CD4-positive, CD25-positive, alpha-beta regulatory T cell (primary cell): ENCODE measurements at regions not wholly inside any gene's neighbourhood (a gene's known extent, or its start where the extent isn't known, plus 50 kb on each side); places are given as distances from the start of the nearest gene placed in this dataset.

Experiments used
- ATAC-seq, 2 donors: fragments of 150-1000 bp; cut with Tn5 transposase; one replicate each; pipeline ENCODE4 v1.10.0; 2021; ENCODE audit warnings: low read depth in 2 of 2, moderate number of reproducible peaks in 2 of 2, moderate library complexity in 1 of 2
- DNase-seq, 3 donors: peaks; one replicate each; pipeline versions ENCODE4 v3.0.0 to v3.0.0-alpha.2; 2012 to 2022; ENCODE audit warnings: mixed read lengths in 1 of 3
- H3K27ac ChIP-seq: one replicate; pipeline ENCODE4 v1.7.0; 2013; ENCODE audit warnings: mild to moderate bottlenecking, low read length; ENCODE audit not compliant: insufficient read depth, poor library complexity, severe bottlenecking
- H3K27me3 ChIP-seq: one replicate; pipeline ENCODE4 v1.7.0; 2013; ENCODE audit warnings: low read length; ENCODE audit not compliant: control insufficient read depth, insufficient read depth
- H3K36me3 ChIP-seq: one replicate; pipeline ENCODE4 v1.7.0; 2013; ENCODE audit warnings: mild to moderate bottlenecking, low read length, moderate library complexity; ENCODE audit not compliant: control insufficient read depth, insufficient read depth
- H3K4me1 ChIP-seq: 2 replicates; pipeline ENCODE4 v1.7.0; 2013; ENCODE audit warnings: mild to moderate bottlenecking, low read length; ENCODE audit not compliant: insufficient read depth, control insufficient read depth, poor library complexity, severe bottlenecking
- H3K4me3 ChIP-seq: one replicate; pipeline ENCODE4 v1.7.0; 2013; ENCODE audit warnings: low read depth, mild to moderate bottlenecking, low read length, moderate library complexity
- H3K9me3 ChIP-seq, 2 experiments: 1 replicate in 1 of 2; 2 replicates in 1 of 2; pipeline ENCODE4 v1.7.0; 2013; ENCODE audit warnings: low read length in 2 of 2, mild to moderate bottlenecking in 1 of 2, moderate library complexity in 1 of 2; ENCODE audit not compliant: control insufficient read depth in 2 of 2
- H3K27ac Mint-ChIP-seq, 3 donors: one replicate each; pipeline ENCODE4 v1.8.0; 2020 to 2022; ENCODE audit warnings: mild to moderate bottlenecking in 3 of 3, mixed read lengths in 3 of 3, moderate library complexity in 2 of 3
- H3K27me3 Mint-ChIP-seq: one replicate; pipeline ENCODE4 v1.8.0; 2022; ENCODE audit warnings: mild to moderate bottlenecking, mixed read lengths
- H3K36me3 Mint-ChIP-seq: one replicate; pipeline ENCODE4 v1.8.0; 2020; ENCODE audit warnings: mixed read lengths
- H3K4me1 Mint-ChIP-seq, 4 donors: one replicate each; pipeline ENCODE4 v1.8.0; 2020 to 2022; ENCODE audit warnings: mixed read lengths in 4 of 4, mild to moderate bottlenecking in 1 of 4
- H3K4me3 Mint-ChIP-seq, 4 donors: one replicate each; pipeline ENCODE4 v1.8.0; 2020 to 2022; ENCODE audit warnings: mild to moderate bottlenecking in 4 of 4, mixed read lengths in 4 of 4, moderate library complexity in 3 of 4
- H3K9me3 Mint-ChIP-seq, 7 donors: one replicate each; pipeline ENCODE4 v1.8.0; 2020 to 2022; ENCODE audit warnings: mixed read lengths in 7 of 7, mild to moderate bottlenecking in 3 of 7, moderate library complexity in 2 of 7

DNA sequence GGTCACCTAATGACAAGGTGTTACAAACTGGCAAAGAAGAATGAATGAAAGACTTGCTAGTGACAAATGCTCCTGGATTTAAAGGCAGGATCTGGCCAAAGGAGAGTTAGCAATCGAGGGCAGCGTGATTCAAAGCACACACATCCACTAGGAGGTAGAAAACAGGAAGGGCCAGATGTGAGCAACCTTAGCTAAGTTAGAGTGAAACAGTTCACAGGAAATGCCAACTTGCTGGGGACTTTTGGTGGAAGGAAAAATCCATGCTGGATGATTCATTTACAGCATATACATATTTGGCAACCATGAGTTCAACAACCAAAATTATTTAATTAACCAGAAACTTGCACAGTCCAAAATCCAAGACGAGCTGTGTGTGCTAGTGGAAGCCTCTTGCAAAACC lies 276.9 kb downstream of the PTTG2 start:
- Histone ChIP-seq H3K27ac (no peak overlapping the region), H3K4me1 (no peaks in the 10 kb centered on the region), H3K9me3 (no peaks in the 10 kb centered on the region), H3K27me3 (no peaks in the 10 kb centered on the region), H3K4me3 (no peak overlapping the region), H3K36me3 (no peaks in the 10 kb centered on the region)
- no peak for DNase-seq
- no peak overlapping the region for H3K27ac Mint-ChIP-seq
- peaks cover 0 to 2% (median 0%) of the 10 kb centered on the region in 7 donors for H3K9me3 Mint-ChIP-seq
- peaks cover 0 to 4% (median 0%) of the 10 kb centered on the region in 4 donors for H3K4me1 Mint-ChIP-seq
- ATAC-seq, result no peak
- H3K36me3 Mint-ChIP-seq, result no peaks in the 10 kb centered on the region
- peak overlapping the region in 1 of 4 donors; percentile 51 for H3K4me3 Mint-ChIP-seq
- peaks cover 28% of the 10 kb centered on the region for H3K27me3 Mint-ChIP-seq

GRCh38 chr4:38241541-38241940 lies 281.3 kb downstream of the PTTG2 start:
- peaks cover 25% of the 10 kb centered on the region for H3K27me3 Mint-ChIP-seq
- no peak overlapping the region for H3K4me3 Mint-ChIP-seq
- no peak for ATAC-seq
- H3K27me3 ChIP-seq, result no peaks in the 10 kb centered on the region
- H3K4me1 ChIP-seq, result peaks cover 12% of the 10 kb centered on the region
- H3K4me3 ChIP-seq, result no peak overlapping the region
- peaks cover 6 to 26% (median 18%) of the 10 kb centered on the region in 4 donors for H3K4me1 Mint-ChIP-seq
- H3K9me3 Mint-ChIP-seq, result peaks cover 0 to 8% (median 0%) of the 10 kb centered on the region in 7 donors
- H3K27ac Mint-ChIP-seq, result no peak overlapping the region
- H3K36me3 ChIP-seq, result no peaks in the 10 kb centered on the region
- DNase-seq, result no peak
- no peaks in the 10 kb centered on the region for H3K9me3 ChIP-seq
- H3K27ac ChIP-seq, result no peak overlapping the region
- H3K36me3 Mint-ChIP-seq, result no peaks in the 10 kb centered on the region

DNA sequence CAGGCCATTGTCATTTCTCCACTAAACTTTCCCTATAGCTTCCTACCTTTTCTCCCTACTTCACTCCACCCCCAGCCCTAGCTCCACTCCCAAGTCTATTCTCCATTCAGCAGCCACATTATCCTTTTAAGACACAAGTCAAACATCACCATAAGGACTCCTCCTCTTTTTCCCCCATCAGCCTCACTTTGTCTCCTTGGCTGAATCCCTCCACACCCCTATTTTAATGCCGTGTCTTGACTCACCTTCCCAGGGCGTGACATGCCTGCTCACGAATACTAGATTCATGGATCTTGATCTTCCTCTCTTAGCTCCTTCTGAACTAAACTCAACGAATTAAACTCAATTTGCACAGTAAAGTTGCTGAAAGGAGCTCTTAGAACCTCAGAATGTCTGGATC lies 281.9 kb downstream of the PTTG2 start:
- Mint-ChIP-seq H3K9me3 (peaks cover 0 to 10% (median 0%) of the 10 kb centered on the region in 7 donors), H3K4me3 (no peak overlapping the region), H3K27me3 (peaks cover 25% of the 10 kb centered on the region), H3K4me1 (peaks cover 6 to 26% (median 18%) of the 10 kb centered on the region in 4 donors), H3K27ac (peak overlapping the region in 1 of 3 donors; percentile 59), H3K36me3 (no peaks in the 10 kb centered on the region)
- H3K9me3 ChIP-seq, result no peaks in the 10 kb centered on the region
- no peaks in the 10 kb centered on the region for H3K36me3 ChIP-seq
- ATAC-seq, result no peak
- H3K4me3 ChIP-seq, result no peak overlapping the region
- no peak for DNase-seq
- no peak overlapping the region for H3K27ac ChIP-seq
- H3K27me3 ChIP-seq, result no peaks in the 10 kb centered on the region
- H3K4me1 ChIP-seq, result peaks cover 12% of the 10 kb centered on the region

DNA sequence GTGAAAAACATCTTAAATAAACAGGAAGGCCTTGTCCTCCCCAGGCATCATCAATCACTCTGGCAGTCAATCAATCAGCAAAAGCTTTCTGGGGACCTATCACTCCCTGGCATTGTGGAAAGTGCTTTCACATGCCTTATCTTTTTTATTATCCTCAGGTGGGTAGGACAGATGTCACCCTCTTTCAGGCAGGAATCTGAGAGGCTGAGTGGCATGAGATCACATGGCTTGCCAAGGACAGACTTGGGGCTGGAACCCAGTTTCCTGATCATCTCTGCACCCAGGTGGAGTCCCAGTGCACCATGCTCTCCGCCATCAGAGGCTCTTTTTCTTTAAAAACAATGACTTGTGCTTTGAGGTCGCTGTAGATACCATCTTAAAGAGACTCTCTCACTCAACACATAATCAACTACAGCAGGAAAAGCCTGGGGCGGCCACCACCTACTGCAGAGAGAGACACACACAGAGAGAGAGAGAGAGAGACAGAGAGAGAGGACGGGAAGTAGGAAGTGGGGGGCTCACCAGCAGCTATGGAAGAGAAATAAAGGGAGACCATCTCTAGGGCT lies 282.7 kb downstream of the PTTG2 start:
- Histone ChIP-seq H3K27ac (no peak overlapping the region), H3K4me3 (peak overlapping the region; percentile 48), H3K9me3 (no peaks in the 10 kb centered on the region), H3K4me1 (peaks cover 12% of the 10 kb centered on the region), H3K27me3 (no peaks in the 10 kb centered on the region), H3K36me3 (no peaks in the 10 kb centered on the region)
- Mint-ChIP-seq H3K27me3 (peaks cover 28% of the 10 kb centered on the region), H3K4me3 (peak overlapping the region in 2 of 4 donors; percentile 39 to 44), H3K36me3 (no peaks in the 10 kb centered on the region), H3K4me1 (peaks cover 6 to 26% (median 18%) of the 10 kb centered on the region in 4 donors), H3K27ac (peak overlapping the region; percentile 79 to 95 (median 87)), H3K9me3 (peaks cover 0 to 10% (median 0%) of the 10 kb centered on the region in 7 donors)
- DNase-seq, result peak in 2 of 3 donors; percentile 29 to 81
- ATAC-seq, result peak; percentile 57 to 81

GRCh38 chr4:38243388-38244053 lies 283.3 kb downstream of the PTTG2 start:
- Mint-ChIP-seq H3K9me3 (peaks cover 0 to 10% (median 0%) of the 10 kb centered on the region in 7 donors), H3K36me3 (no peaks in the 10 kb centered on the region), H3K27me3 (peaks cover 32% of the 10 kb centered on the region), H3K27ac (peak overlapping the region; percentile 79 to 95 (median 87)), H3K4me1 (peaks cover 6 to 26% (median 18%) of the 10 kb centered on the region in 4 donors), H3K4me3 (peak overlapping the region in 2 of 4 donors; percentile 39 to 44)
- H3K27me3 ChIP-seq, result no peaks in the 10 kb centered on the region
- H3K36me3 ChIP-seq, result no peaks in the 10 kb centered on the region
- H3K9me3 ChIP-seq, result no peaks in the 10 kb centered on the region
- no peak for DNase-seq
- no peak overlapping the region for H3K27ac ChIP-seq
- peaks cover 12% of the 10 kb centered on the region for H3K4me1 ChIP-seq
- peak overlapping the region; percentile 48 for H3K4me3 ChIP-seq
- peak in 1 of 2 donors; percentile 24 for ATAC-seq

- DNase-seq (no peak), ATAC-seq (no peak)
- Histone ChIP-seq H3K27me3 (peaks cover 4% of the 10 kb centered on the region), H3K36me3 (no peaks in the 10 kb centered on the region), H3K9me3 (peaks cover 16 to 19% of the 10 kb centered on the region in 2 experiments), H3K4me1 (no peaks in the 10 kb centered on the region), H3K27ac (no peak overlapping the region), H3K4me3 (no peak overlapping the region)
- H3K27ac Mint-ChIP-seq, result no peak overlapping the region
- H3K36me3 Mint-ChIP-seq, result no peaks in the 10 kb centered on the region
- no peaks in the 10 kb centered on the region for H3K4me1 Mint-ChIP-seq
- peaks cover 38% of the 10 kb centered on the region for H3K27me3 Mint-ChIP-seq
- H3K9me3 Mint-ChIP-seq, result peaks cover 1 to 20% (median 10%) of the 10 kb centered on the region in 7 donors
- no peak overlapping the region for H3K4me3 Mint-ChIP-seq
Observed at GRCh38 chr4:38254825-38255224, 294.6 kb downstream of the PTTG2 start.

GRCh38 chr4:38255572-38255971 lies 295.4 kb downstream of the PTTG2 start:
- Histone ChIP-seq H3K27ac (no peak overlapping the region), H3K4me1 (no peaks in the 10 kb centered on the region), H3K27me3 (peaks cover 6% of the 10 kb centered on the region), H3K4me3 (no peak overlapping the region), H3K9me3 (peaks cover 10 to 12% of the 10 kb centered on the region in 2 experiments), H3K36me3 (no peaks in the 10 kb centered on the region)
- Mint-ChIP-seq H3K4me1 (no peaks in the 10 kb centered on the region), H3K4me3 (no peak overlapping the region), H3K9me3 (peaks cover 1 to 17% (median 10%) of the 10 kb centered on the region in 7 donors), H3K27ac (no peak overlapping the region), H3K36me3 (no peaks in the 10 kb centered on the region), H3K27me3 (peaks cover 40% of the 10 kb centered on the region)
- no peak for ATAC-seq
- no peak for DNase-seq
